Breast epithelium (tissue), 3 donors: ENCODE measurements at regions not wholly inside any gene's neighbourhood (a gene's known extent, or its start where the extent isn't known, plus 50 kb on each side); places are given as distances from the start of the nearest gene placed in this dataset.
"Not testable (repeated sequence)": the region's sequence is repeated elsewhere in the genome, so short reads cannot be mapped to it uniquely, and the experiment has no call there.

Source experiments
- POLR2A ChIP-seq: fragments of 450-650 bp; IDR thresholded peaks from one replicate; pipeline ENCODE4 v1.6.1; 2016; ENCODE audit warnings: antibody characterized with exemption, mild to moderate bottlenecking, moderate library complexity
- POLR2AphosphoS5 ChIP-seq, 3 donors: sonication (generic); formaldehyde crosslinking; IDR thresholded peaks; one replicate each; pipeline ENCODE4 v1.6.1; 2017; ENCODE audit warnings: antibody characterized with exemption in 3 of 3
- TF ChIP-seq, protein P1 (sequence below), 3 donors: fragments of 450-650 bp; IDR thresholded peaks; one replicate each; pipeline ENCODE4 v1.5.1; 2016 to 2017; ENCODE audit warnings: antibody characterized with exemption in 3 of 3, mild to moderate bottlenecking in 3 of 3, moderate library complexity in 3 of 3

GRCh38 chr9:42798571-42798970 is 615.1 kb downstream of the SPATA31A6 start:
- not testable (repeated sequence) for TF ChIP-seq POLR2A; POLR2AphosphoS5 (IDR thresholded peaks at IDR 0.05)
- TF ChIP-seq, protein P1, sequence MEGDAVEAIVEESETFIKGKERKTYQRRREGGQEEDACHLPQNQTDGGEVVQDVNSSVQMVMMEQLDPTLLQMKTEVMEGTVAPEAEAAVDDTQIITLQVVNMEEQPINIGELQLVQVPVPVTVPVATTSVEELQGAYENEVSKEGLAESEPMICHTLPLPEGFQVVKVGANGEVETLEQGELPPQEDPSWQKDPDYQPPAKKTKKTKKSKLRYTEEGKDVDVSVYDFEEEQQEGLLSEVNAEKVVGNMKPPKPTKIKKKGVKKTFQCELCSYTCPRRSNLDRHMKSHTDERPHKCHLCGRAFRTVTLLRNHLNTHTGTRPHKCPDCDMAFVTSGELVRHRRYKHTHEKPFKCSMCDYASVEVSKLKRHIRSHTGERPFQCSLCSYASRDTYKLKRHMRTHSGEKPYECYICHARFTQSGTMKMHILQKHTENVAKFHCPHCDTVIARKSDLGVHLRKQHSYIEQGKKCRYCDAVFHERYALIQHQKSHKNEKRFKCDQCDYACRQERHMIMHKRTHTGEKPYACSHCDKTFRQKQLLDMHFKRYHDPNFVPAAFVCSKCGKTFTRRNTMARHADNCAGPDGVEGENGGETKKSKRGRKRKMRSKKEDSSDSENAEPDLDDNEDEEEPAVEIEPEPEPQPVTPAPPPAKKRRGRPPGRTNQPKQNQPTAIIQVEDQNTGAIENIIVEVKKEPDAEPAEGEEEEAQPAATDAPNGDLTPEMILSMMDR (IDR thresholded peaks at IDR 0.05) = not testable (repeated sequence)
